Endodermal cell (in vitro differentiated cells): ENCODE measurements at regions not wholly inside any gene's neighbourhood (a gene's known extent, or its start where the extent isn't known, plus 50 kb on each side); places are given as distances from the start of the nearest gene placed in this dataset.
A peak's percentile ranks its signal among the peaks of the same experiment; 100 is the strongest.
"Not testable (repeated sequence)": the region's sequence is repeated elsewhere in the genome, so short reads cannot be mapped to it uniquely, and the experiment has no call there.

Experiments used
- DNase-seq: peaks from one replicate; pipeline ENCODE4 v3.0.0-alpha.2; 2017
- H3K27ac ChIP-seq: 2 replicates; pipeline ENCODE4 v1.5.1; 2013; ENCODE audit warnings: mild to moderate bottlenecking, low read depth, low read length, moderate library complexity
- H3K27me3 ChIP-seq: 2 replicates; pipeline ENCODE4 v1.6.1; 2013; ENCODE audit warnings: mild to moderate bottlenecking, low read length, moderate library complexity; ENCODE audit not compliant: insufficient read depth, control insufficient read depth, poor library complexity, severe bottlenecking
- H3K36me3 ChIP-seq: 2 replicates; pipeline ENCODE4 v1.7.0; 2013; ENCODE audit warnings: mild to moderate bottlenecking, low read length, moderate library complexity; ENCODE audit not compliant: control insufficient read depth, insufficient read depth
- H3K4me1 ChIP-seq: one replicate; pipeline ENCODE4 v1.7.0; 2013; ENCODE audit warnings: low read length; ENCODE audit not compliant: control insufficient read depth, insufficient read depth
- H3K4me3 ChIP-seq: 2 replicates; pipeline ENCODE4 v1.5.1; 2013; ENCODE audit warnings: mild to moderate bottlenecking, low read length, moderate library complexity
- H3K9ac ChIP-seq: 2 replicates; pipeline ENCODE4 v1.6.1; 2013; ENCODE audit warnings: mild to moderate bottlenecking, low read length, moderate library complexity; ENCODE audit not compliant: poor library complexity, severe bottlenecking; ENCODE audit errors: extremely low read depth
- H3K9me3 ChIP-seq: 2 replicates; pipeline ENCODE4 v1.6.1; 2013; ENCODE audit warnings: mild to moderate bottlenecking, low read length, moderate library complexity; ENCODE audit not compliant: control insufficient read depth
- H3K27ac Mint-ChIP-seq: 2 replicates; pipeline ENCODE4 v1.8.0; 2020; ENCODE audit warnings: mixed read lengths
- H3K27me3 Mint-ChIP-seq: 2 replicates; pipeline ENCODE4 v1.8.0; 2021; ENCODE audit warnings: mild to moderate bottlenecking, mixed read lengths; ENCODE audit not compliant: insufficient read depth
- H3K36me3 Mint-ChIP-seq: 2 replicates; pipeline ENCODE4 v1.8.0; 2020; ENCODE audit warnings: low read depth, mixed read lengths
- H3K4me1 Mint-ChIP-seq: 2 replicates; pipeline ENCODE4 v1.8.0; 2020; ENCODE audit warnings: mixed read lengths
- H3K4me3 Mint-ChIP-seq: 2 replicates; pipeline ENCODE4 v1.8.0; 2020; ENCODE audit warnings: mild to moderate bottlenecking, moderate library complexity, mixed read lengths
- H3K9me3 Mint-ChIP-seq: 2 replicates; pipeline ENCODE4 v1.8.0; 2020; ENCODE audit warnings: mild to moderate bottlenecking, mixed read lengths
- WGBS, 2 experiments: methylation state at CpG; one replicate each; pipeline versions ENCODE4 v1.1.5 to v1.1.7; 2013; ENCODE audit warnings: missing lambda C conversion rate in 2 of 2, mixed read lengths in 1 of 2; ENCODE audit not compliant: insufficient coverage in 1 of 2, insufficient read length in 1 of 2; 5-methylcytosine and 5-hydroxymethylcytosine counted together

DNA sequence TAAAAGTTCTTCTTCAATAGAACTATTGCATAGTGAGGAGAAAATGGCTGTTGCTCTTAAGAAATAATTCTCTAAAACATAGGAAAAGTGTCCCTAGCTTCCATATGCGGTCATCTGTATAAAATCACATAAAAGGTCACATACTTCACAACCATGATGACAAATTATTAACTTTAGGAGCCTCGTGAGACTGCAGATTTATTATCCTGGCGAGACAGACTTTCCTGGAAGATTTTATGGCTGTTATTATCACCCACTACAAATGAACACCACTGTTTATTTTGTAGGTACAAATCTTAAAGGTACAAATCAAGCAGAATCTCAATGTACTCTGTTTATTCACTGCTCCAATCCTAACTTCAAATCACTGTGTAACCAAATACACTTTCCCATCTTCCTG, 55.0 kb upstream of the AGAP4 start:
- not testable (repeated sequence) for H3K9me3 Mint-ChIP-seq, H3K27ac ChIP-seq, H3K36me3 Mint-ChIP-seq, H3K4me3 ChIP-seq, H3K27me3 Mint-ChIP-seq, H3K36me3 ChIP-seq, H3K4me1 ChIP-seq, H3K27me3 ChIP-seq, H3K9me3 ChIP-seq, H3K27ac Mint-ChIP-seq, H3K4me1 Mint-ChIP-seq, H3K9ac ChIP-seq, DNase-seq, H3K4me3 Mint-ChIP-seq
- WGBS, 2 experiments: no CpG with 5 or more reads among the region's 3 CpGs

DNA sequence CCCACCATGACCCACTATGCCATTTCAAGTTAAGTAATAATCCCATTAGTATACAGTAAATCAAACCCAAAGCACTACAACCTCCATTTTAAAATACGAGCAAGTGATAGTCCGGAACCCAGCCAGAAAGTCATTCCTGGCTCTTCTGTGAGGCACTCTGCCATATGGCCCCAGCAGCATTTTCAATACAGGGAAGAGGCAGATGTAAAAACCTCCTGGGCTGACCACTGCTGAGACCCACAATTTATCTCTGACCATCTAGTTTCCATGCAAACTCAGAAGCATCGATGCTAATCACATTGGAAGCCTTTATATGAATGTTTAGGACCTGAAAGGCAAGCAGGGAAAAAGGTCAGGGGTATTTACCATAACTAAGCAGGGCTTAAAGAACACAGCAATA, 56.3 kb upstream of the AGAP4 start:
- not testable (repeated sequence) for H3K9me3 Mint-ChIP-seq, DNase-seq, H3K36me3 Mint-ChIP-seq, H3K27ac ChIP-seq, H3K4me3 Mint-ChIP-seq, H3K36me3 ChIP-seq, H3K9ac ChIP-seq, H3K4me1 ChIP-seq, H3K27me3 Mint-ChIP-seq, H3K4me3 ChIP-seq, H3K27me3 ChIP-seq, H3K27ac Mint-ChIP-seq, H3K4me1 Mint-ChIP-seq, H3K9me3 ChIP-seq
- WGBS, 2 experiments: no CpG with 5 or more reads among the region's 3 CpGs

DNA sequence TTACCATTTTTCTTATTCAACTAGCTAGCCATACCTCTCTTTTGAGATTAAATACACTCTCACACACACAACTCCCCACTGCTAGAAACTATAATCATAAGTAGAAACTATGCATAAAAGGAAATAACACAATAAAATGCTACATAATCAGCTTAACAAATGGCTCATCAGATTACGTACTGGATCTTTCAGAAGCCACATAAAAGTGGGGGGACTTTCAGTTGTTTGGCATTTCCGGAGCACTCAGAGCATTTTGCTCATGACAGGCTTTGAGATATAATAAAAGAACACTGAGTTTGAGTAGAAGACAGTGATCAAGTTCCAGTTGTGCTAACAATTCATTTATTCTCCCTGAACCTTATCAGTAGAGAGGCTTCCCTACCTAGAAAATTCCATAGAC, 56.8 kb upstream of the AGAP4 start:
- not testable (repeated sequence) for H3K36me3 Mint-ChIP-seq

DNA sequence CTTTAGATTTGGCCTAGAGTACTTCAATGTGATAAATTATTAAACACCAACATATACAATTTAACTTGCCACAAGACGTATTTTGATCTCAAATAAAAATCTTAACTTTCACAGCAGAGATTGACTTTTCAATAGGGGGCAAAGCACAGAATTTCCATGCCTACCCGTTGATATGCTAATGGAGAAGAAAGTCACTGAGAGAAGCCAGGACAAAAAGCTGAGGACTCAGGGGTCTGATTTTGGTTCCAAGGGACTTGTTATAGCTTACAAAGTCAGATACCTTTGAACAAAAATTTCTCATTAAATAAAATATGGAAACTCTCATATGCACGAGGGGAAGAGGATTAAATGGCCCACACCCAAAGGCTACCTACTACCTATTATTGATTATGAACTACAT, 59.1 kb upstream of the TIMM23 start:
- not testable (repeated sequence) for H3K4me3 ChIP-seq, H3K9me3 Mint-ChIP-seq, DNase-seq, H3K4me1 ChIP-seq, H3K4me3 Mint-ChIP-seq, H3K27ac Mint-ChIP-seq, H3K27ac ChIP-seq, H3K27me3 Mint-ChIP-seq, H3K9ac ChIP-seq, H3K4me1 Mint-ChIP-seq, H3K27me3 ChIP-seq, H3K9me3 ChIP-seq
- peaks cover 27% of the 10 kb centered on the region for H3K36me3 Mint-ChIP-seq
- peaks cover 22% of the 10 kb centered on the region for H3K36me3 ChIP-seq
- 94% methylated on average over 1 of the region's 3 CpGs; no CpG with 5 or more reads in 1 of the 2 experiments for WGBS, 2 experiments

More for the DNA sequence above, 56.8 kb upstream of the AGAP4 start:
- H3K27me3 Mint-ChIP-seq, DNase-seq, H3K27me3 ChIP-seq, H3K4me3 Mint-ChIP-seq, H3K36me3 ChIP-seq, H3K4me1 Mint-ChIP-seq, H3K4me3 ChIP-seq, H3K9ac ChIP-seq, H3K27ac Mint-ChIP-seq, H3K27ac ChIP-seq, H3K9me3 ChIP-seq, H3K9me3 Mint-ChIP-seq, H3K4me1 ChIP-seq: not testable (repeated sequence)
- WGBS, 2 experiments: 86% methylated on average over 1 of the region's 2 CpGs; no CpG with 5 or more reads in 1 of the 2 experiments

DNA sequence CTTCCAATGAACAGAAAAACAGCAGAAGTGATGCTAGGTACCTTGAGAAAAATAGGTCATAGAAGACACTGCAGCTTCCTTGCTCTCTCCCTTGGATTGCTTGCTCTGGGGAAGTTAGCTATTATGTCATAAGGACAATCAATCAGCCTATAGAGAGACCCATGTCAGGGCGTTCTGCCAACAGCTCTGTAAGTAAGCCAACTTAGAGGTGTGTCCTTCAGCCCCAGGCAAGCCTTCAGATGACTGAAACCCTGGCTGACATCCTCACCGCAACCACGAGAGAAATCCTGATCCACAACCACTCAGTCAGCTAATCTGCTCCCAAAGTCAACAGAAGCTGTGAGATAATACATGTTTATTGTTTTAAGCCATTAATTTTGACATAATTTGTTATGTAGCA, 57.5 kb upstream of the TIMM23 start:
- H3K4me1 Mint-ChIP-seq, H3K9me3 Mint-ChIP-seq, H3K4me3 ChIP-seq, H3K27ac ChIP-seq, H3K4me3 Mint-ChIP-seq, H3K9ac ChIP-seq, H3K27me3 ChIP-seq, H3K27me3 Mint-ChIP-seq, DNase-seq, H3K4me1 ChIP-seq, H3K27ac Mint-ChIP-seq, H3K9me3 ChIP-seq: not testable (repeated sequence)
- WGBS, 2 experiments: no CpG with 5 or more reads among the region's 3 CpGs
- H3K36me3 ChIP-seq: peaks cover 17% of the 10 kb centered on the region
- H3K36me3 Mint-ChIP-seq: peaks cover 27% of the 10 kb centered on the region

DNA sequence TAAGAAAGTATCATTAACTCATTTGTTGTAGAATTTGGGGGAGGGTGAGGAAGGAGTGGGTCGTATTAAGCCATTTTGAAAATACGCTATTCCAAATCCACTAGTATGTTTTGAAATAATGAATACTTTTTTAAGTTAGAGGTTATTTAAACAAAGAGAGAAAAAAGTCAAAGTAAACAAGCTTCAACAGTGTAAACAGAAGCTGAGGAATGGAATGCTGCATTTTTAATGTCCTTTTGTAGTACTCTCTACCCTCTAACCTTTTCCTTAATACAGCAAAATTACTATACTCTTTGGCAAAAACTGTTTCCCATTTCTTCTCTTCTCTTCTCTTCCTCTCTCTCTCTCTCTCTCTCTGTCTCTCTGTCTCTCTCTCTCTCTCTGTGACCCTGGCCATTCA, 56.7 kb upstream of the TIMM23 start:
- not testable (repeated sequence) for DNase-seq, H3K9ac ChIP-seq, H3K4me1 ChIP-seq, H3K4me3 Mint-ChIP-seq, H3K4me3 ChIP-seq, H3K27me3 ChIP-seq, H3K9me3 ChIP-seq, H3K4me1 Mint-ChIP-seq, H3K27ac ChIP-seq, H3K9me3 Mint-ChIP-seq, H3K27me3 Mint-ChIP-seq
- Mint-ChIP-seq H3K27ac (peak overlapping the region; percentile 35), H3K36me3 (peaks cover 28% of the 10 kb centered on the region)
- WGBS, 2 experiments: no CpG with 5 or more reads among the region's 2 CpGs
- peaks cover 22% of the 10 kb centered on the region for H3K36me3 ChIP-seq
